ENCODE measurements at regions not wholly inside any gene's neighbourhood (a gene's known extent, or its start where the extent isn't known, plus 50 kb on each side); places are given as distances from the start of the nearest gene placed in this dataset.
"Not testable (repeated sequence)": the region's sequence is repeated elsewhere in the genome, so short reads cannot be mapped to it uniquely, and the experiment has no call there.

GRCh38 chr9:108803428-108804065, 52.2 kb downstream of the ACTL7B start:
- no peak for DNase-seq

GRCh38 chr9:108802967-108803366, 52.8 kb downstream of the ACTL7B start:
- DNase-seq = no peak

GRCh38 chr9:108801949-108802348, 53.8 kb downstream of the ACTL7B start:
- DNase-seq = no peak

GRCh38 chr9:108800632-108801099, 55.1 kb downstream of the ACTL7B start:
- no peak for DNase-seq

- no peak for DNase-seq
Observed at GRCh38 chr9:108793573-108793972, 62.2 kb downstream of the ACTL7B start.

GRCh38 chr9:108789742-108790141, 66.0 kb downstream of the ACTL7B start:
- no peak for DNase-seq

GRCh38 chr9:108787690-108788048, 68.1 kb downstream of the ACTL7B start:
- DNase-seq = no peak

GRCh38 chr9:108786901-108787689, 68.7 kb downstream of the ACTL7B start:
- peak; percentile 80 for DNase-seq

- peak; percentile 11 for DNase-seq
Observed at GRCh38 chr9:108786322-108786721, 69.5 kb downstream of the ACTL7B start.

- peak; percentile 84 for DNase-seq
Observed at GRCh38 chr9:108784998-108785397, 70.8 kb downstream of the ACTL7B start.

GRCh38 chr9:108783731-108784495, 71.9 kb downstream of the ACTL7B start:
- peak; percentile 21 for DNase-seq

- DNase-seq = no peak
Observed at GRCh38 chr9:108783326-108783725, 72.5 kb downstream of the ACTL7B start.

- no peak for DNase-seq
Observed at GRCh38 chr9:108780942-108781734, 74.6 kb downstream of the ACTL7B start.

GRCh38 chr9:108779551-108780325, 76.0 kb downstream of the ACTL7B start:
- no peak for DNase-seq

- DNase-seq = peak; percentile 70
Observed at GRCh38 chr9:108776920-108777639, 78.7 kb downstream of the ACTL7B start.

GRCh38 chr9:108775901-108776306, 79.9 kb downstream of the ACTL7B start:
- no peak for DNase-seq

GRCh38 chr9:108774088-108774487, 81.7 kb downstream of the ACTL7B start:
- not testable (repeated sequence) for DNase-seq

GRCh38 chr9:108772301-108772894, 83.4 kb downstream of the ACTL7B start:
- DNase-seq = no peak

GRCh38 chr9:108768744-108769143, 87.0 kb downstream of the ACTL7B start:
- no peak for DNase-seq

- no peak for DNase-seq
Observed at GRCh38 chr9:108766626-108767161, 89.1 kb downstream of the ACTL7B start.

- DNase-seq = no peak
Observed at GRCh38 chr9:108765265-108765664, 90.5 kb downstream of the ACTL7B start.
